Nephron (organoid): ENCODE measurements at regions not wholly inside any gene's neighbourhood (a gene's known extent, or its start where the extent isn't known, plus 50 kb on each side); places are given as distances from the start of the nearest gene placed in this dataset.
A peak's percentile ranks its signal among the peaks of the same experiment; 100 is the strongest.

ENCODE experiments used
- H3K27ac Mint-ChIP-seq, 3 experiments: 2 replicates each; pipeline ENCODE4 v1.8.0; 2020; ENCODE audit warnings: mixed read lengths in 3 of 3, mild to moderate bottlenecking in 2 of 3, moderate library complexity in 1 of 3
- H3K27me3 Mint-ChIP-seq: 2 replicates; pipeline ENCODE4 v1.8.0; 2021; ENCODE audit warnings: low read depth, mild to moderate bottlenecking, moderate library complexity, mixed read lengths
- H3K36me3 Mint-ChIP-seq: 2 replicates; pipeline ENCODE4 v1.8.0; 2020; ENCODE audit warnings: low read depth, mixed read lengths
- H3K4me1 Mint-ChIP-seq: 2 replicates; pipeline ENCODE4 v1.8.0; 2020; ENCODE audit warnings: mixed read lengths
- H3K4me3 Mint-ChIP-seq, 3 experiments: 2 replicates each; pipeline ENCODE4 v1.8.0; 2020; ENCODE audit warnings: mild to moderate bottlenecking in 3 of 3, mixed read lengths in 3 of 3, moderate library complexity in 2 of 3
- H3K9me3 Mint-ChIP-seq: 2 replicates; pipeline ENCODE4 v1.8.0; 2020; ENCODE audit warnings: mixed read lengths
- TF ChIP-seq, protein P1 (sequence below), 3 experiments: fragments of 200-600 bp; sonication (generic); IDR thresholded peaks; one replicate each; pipeline ENCODE4 v1.5.0; 2021; ENCODE audit warnings: antibody characterized with exemption in 3 of 3; ENCODE audit not compliant: unreplicated experiment in 3 of 3

DNA sequence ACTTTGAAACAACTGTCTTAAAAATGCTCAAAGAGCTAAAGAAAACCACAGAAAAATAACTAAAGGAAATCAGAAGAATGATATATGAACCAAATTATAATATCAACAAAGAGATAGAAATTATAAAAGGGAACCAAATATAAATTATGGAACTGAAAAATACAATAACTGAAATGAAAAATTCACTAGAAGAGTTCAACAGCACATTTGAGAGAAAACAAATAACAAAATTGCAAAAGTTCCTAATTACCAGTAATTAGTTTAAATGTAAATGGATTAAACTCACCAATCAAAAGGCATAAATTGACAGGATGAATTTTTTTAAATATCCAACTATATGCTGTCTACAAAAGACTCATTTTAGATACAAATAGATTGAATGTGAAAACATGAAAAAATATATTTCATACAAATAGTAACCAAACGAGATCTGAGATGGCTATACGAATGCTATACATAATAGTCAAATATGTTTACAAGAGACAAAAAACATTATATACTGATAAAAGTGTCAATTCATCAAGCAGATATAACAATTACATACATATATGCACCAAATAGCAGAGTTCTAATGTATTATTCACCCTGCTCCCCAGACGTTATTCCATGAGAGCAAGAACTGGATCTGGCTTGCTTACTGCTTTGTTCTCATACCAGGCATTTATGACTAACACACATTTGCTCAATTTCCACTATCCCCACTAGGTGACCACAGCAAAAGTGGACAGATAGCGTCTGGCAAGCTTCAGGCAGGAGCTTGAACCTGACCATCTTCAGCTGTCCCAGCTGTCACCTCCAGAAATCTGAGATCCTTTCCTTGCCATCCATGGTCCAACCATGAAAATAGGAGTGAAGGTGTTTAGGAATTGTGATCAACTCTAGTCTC, 72.4 kb upstream of the SIRPA start:
- H3K4me3 Mint-ChIP-seq = no peak overlapping the region
- H3K9me3 Mint-ChIP-seq = peaks cover 18% of the 10 kb centered on the region
- TF ChIP-seq, protein P1, sequence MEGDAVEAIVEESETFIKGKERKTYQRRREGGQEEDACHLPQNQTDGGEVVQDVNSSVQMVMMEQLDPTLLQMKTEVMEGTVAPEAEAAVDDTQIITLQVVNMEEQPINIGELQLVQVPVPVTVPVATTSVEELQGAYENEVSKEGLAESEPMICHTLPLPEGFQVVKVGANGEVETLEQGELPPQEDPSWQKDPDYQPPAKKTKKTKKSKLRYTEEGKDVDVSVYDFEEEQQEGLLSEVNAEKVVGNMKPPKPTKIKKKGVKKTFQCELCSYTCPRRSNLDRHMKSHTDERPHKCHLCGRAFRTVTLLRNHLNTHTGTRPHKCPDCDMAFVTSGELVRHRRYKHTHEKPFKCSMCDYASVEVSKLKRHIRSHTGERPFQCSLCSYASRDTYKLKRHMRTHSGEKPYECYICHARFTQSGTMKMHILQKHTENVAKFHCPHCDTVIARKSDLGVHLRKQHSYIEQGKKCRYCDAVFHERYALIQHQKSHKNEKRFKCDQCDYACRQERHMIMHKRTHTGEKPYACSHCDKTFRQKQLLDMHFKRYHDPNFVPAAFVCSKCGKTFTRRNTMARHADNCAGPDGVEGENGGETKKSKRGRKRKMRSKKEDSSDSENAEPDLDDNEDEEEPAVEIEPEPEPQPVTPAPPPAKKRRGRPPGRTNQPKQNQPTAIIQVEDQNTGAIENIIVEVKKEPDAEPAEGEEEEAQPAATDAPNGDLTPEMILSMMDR (IDR thresholded peaks at IDR 0.05; ENCODE audit: unreplicated experiment in 3 of 3) = no peak
- no peaks in the 10 kb centered on the region for H3K36me3 Mint-ChIP-seq
- H3K4me1 Mint-ChIP-seq = no peaks in the 10 kb centered on the region
- H3K27ac Mint-ChIP-seq = no peak overlapping the region
- peaks cover 8% of the 10 kb centered on the region for H3K27me3 Mint-ChIP-seq

DNA sequence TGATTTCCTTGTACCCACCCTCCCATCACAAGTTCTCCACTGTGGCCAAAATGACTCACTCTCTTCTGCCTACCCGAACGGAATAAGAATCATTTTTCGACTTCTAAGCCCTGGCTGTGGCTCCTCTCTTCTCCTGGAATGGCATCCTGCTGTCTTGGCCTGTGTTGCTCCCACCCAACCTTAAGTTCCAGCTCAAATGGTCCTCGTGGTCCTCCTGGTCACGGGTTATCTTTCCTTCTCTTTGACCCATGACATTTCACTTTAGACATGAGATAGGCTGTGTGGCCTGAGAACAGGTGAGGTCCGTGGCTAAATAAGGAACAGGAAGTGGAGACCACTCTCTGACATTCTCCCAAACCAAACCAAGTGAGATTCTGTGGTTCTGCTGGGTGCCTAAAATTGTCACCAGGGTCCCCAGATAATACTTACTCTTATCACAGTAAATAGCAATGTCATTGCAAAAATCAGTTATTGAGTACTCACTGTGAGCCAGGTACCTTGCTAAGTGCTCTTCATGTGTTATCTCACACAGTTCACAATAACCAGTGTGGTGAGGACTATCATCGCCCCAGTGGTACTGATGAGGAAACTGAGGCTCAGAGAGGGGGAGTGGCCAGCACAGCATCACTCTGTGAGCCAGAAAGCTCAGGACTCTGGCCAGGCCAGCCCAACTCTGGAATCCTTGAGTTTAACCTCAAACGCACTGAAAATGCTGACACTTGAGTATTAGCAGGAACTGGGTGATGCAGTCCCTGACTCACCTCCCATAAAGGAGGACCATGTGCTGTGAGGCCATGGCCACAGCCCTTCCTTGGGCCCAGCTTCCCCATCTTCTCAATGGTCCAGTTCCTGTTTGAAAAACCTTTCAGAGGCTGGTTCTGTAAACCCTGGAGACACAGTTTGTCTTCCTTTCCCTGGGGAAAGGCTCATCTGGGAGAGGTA, 74.8 kb upstream of the SIRPA start:
- Mint-ChIP-seq H3K36me3 (no peaks in the 10 kb centered on the region), H3K27me3 (peaks cover 10% of the 10 kb centered on the region), H3K9me3 (peaks cover 18% of the 10 kb centered on the region), H3K27ac (no peak overlapping the region), H3K4me1 (peaks cover 4% of the 10 kb centered on the region), H3K4me3 (no peak overlapping the region)
- TF ChIP-seq, protein P1 (IDR thresholded peaks at IDR 0.05; ENCODE audit: unreplicated experiment in 3 of 3) = no peak

DNA sequence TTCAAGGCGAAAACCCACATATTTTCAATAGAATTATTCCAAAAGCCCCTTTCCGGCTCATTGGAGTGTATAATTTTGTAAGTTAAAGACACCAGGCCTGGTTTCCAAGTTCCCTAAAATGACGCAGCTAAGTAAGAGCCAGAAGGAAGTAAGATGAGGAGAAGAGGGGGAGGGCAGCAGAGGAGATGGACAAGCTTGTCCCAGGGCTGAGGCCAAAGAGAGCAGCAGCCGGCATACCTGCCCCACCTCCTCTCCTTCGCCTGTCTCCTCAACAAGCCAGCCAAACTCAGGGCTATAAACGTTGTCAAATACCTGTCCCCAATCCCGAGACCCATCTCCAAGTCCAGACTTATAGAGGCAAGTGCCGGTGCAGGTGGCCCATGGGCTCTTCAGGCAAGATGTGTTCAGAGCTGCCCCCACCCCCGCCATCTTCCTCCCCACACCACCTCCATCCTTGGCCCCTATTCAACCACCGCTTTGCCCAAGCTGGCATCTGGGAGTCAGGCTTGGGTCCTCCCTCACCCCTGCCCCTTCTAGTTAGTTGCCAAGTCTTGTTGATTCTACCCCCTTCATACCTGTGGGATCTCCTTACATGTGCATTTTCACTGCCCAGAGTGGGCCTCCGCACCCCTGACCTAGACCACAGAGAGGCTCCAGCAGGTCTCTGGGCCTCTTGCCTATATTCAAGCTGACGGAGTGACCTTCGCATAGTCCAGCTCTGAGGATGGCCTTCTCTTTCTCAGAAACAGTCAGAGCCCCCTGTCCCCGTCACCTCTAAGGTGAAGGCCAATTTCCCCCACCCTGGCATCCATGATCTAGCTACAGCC, 75.7 kb upstream of the SIRPA start:
- TF ChIP-seq, protein P1 (IDR thresholded peaks at IDR 0.05; ENCODE audit: unreplicated experiment in 3 of 3) = no peak
- no peaks in the 10 kb centered on the region for H3K36me3 Mint-ChIP-seq
- H3K27ac Mint-ChIP-seq = no peak overlapping the region
- H3K9me3 Mint-ChIP-seq = peaks cover 18% of the 10 kb centered on the region
- no peak overlapping the region for H3K4me3 Mint-ChIP-seq
- peaks cover 5% of the 10 kb centered on the region for H3K4me1 Mint-ChIP-seq
- H3K27me3 Mint-ChIP-seq = peaks cover 14% of the 10 kb centered on the region

DNA sequence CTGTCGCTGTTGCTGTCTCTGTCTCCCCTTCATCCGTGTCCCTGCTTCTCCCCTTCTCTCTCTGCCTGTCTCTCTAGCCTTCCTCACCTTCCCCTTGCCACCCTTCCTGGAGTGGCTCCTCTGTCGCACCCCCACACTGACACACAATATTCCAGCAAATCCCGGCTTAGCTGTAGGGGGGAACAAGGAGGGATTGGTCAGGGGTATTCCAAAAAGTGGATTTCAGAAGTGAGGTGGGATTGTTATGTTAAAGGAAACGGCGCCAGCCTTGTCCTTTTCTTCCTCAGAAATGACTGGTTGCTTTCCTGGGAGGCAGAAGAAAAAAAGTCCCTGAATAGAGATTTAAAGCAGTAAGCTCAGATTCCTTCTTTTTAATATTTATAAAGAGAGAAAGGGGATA, 76.3 kb upstream of the SIRPA start:
- no peak overlapping the region for H3K4me3 Mint-ChIP-seq
- H3K36me3 Mint-ChIP-seq = no peaks in the 10 kb centered on the region
- peak overlapping the region in 1 of 3 experiments; percentile 3 for H3K27ac Mint-ChIP-seq
- H3K9me3 Mint-ChIP-seq = peaks cover 16% of the 10 kb centered on the region
- H3K27me3 Mint-ChIP-seq = peaks cover 20% of the 10 kb centered on the region
- peaks cover 10% of the 10 kb centered on the region for H3K4me1 Mint-ChIP-seq
- TF ChIP-seq, protein P1 (IDR thresholded peaks at IDR 0.05; ENCODE audit: unreplicated experiment in 3 of 3) = no peak

DNA sequence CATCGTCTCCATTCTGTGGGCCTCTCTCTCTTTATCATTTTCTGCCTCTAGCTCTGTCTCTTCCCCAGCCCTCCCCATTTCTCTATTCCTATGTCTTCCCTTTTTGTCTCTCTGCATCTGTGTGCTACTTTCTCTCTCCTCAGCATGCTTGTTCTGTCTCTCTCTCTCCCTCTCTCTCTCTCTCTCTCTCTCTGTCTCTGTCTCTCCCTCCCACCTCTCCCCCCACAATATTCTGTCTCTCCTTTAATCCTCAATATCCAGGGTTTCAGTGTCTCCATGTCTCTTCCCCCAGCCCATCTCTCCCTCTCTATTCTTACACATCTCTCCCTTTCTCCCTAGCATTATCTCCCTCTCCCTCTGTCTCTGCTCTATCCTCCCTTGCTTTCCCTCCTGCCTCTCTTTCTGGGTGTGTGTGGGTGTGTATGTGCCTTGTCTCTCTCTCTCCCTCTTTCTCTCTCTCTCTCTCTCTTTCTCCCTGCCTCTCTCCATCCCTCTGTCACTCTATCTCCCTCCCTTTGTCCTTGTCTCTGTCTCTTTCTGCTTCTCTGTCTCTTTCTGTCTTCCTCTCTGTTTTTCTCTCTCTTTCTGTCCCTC, 76.9 kb upstream of the SIRPA start:
- Mint-ChIP-seq H3K9me3 (peaks cover 13% of the 10 kb centered on the region), H3K36me3 (no peaks in the 10 kb centered on the region), H3K4me1 (peaks cover 10% of the 10 kb centered on the region), H3K27ac (peak overlapping the region in 1 of 3 experiments; percentile 3), H3K27me3 (peaks cover 20% of the 10 kb centered on the region), H3K4me3 (no peak overlapping the region)
- TF ChIP-seq, protein P1 (IDR thresholded peaks at IDR 0.05; ENCODE audit: unreplicated experiment in 3 of 3) = no peak
